HepG2 (cell line): ENCODE measurements at regions not wholly inside any gene's neighbourhood (a gene's known extent, or its start where the extent isn't known, plus 50 kb on each side); places are given as distances from the start of the nearest gene placed in this dataset.

Experiments
- BCLAF1 ChIP-seq: fragments of 450-650 bp; IDR thresholded peaks from 2 replicates; pipeline ENCODE4 v1.6.1; 2017; ENCODE audit warnings: mild to moderate bottlenecking
- SAP130 ChIP-seq: IDR thresholded peaks from 2 replicates; pipeline ENCODE4 v1.6.1; 2016; ENCODE audit warnings: low read depth
- SP2 ChIP-seq: sonication (generic); formaldehyde crosslinking; IDR thresholded peaks from 2 replicates; pipeline ENCODE4 v1.5.1; 2020; ENCODE audit warnings: mild to moderate bottlenecking, missing genetic modification reagents
- SUZ12 ChIP-seq: fragments of 150-350 bp; IDR thresholded peaks from 2 replicates; pipeline ENCODE4 v1.6.1; 2014; ENCODE audit warnings: low read depth, low read length
- ZKSCAN1 ChIP-seq: fragments of 150-350 bp; IDR thresholded peaks from 2 replicates; pipeline ENCODE4 v1.6.1; 2014; ENCODE audit warnings: low read length
- ZNF552 ChIP-seq: sonication (generic); formaldehyde crosslinking; IDR thresholded peaks from 2 replicates; pipeline ENCODE4 v1.9.0; 2022; ENCODE audit warnings: missing genetic modification reagents, mild to moderate bottlenecking, borderline replicate concordance
- ZNF598 ChIP-seq: sonication (generic); formaldehyde crosslinking; IDR thresholded peaks from 2 replicates; pipeline ENCODE4 v1.5.1; 2020; ENCODE audit warnings: mild to moderate bottlenecking, missing genetic modification reagents, borderline replicate concordance
- ZNF749 ChIP-seq: sonication (generic); formaldehyde crosslinking; IDR thresholded peaks from 2 replicates; pipeline ENCODE4 v1.8.0; 2022; ENCODE audit warnings: mild to moderate bottlenecking, missing genetic modification reagents, moderate library complexity, borderline replicate concordance
- TF ChIP-seq, protein P1 (sequence below): IDR thresholded peaks from 2 replicates; pipeline ENCODE4 v1.6.1; 2016; ENCODE audit warnings: low read depth

DNA sequence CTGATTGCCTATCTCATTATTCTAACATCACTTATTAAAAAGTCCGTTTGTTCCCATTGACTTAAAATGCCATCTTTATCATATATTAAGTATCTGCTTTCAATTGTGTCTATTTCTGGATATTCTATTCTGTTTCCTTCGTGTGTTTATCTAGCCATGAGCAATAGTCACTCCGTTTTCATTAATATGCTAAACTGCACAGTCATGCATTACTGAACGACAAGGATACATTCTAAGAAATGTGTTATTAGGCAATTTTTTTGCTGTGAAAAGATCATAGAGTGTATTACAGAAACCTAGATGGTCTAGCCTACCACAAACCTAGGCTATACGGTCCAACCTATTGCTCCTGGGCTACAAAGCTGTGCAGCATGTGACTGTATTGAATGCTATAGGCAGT lies 482.9 kb downstream of the IRX1 start:
- TF ChIP-seq ZNF749 (no peak), SAP130 (CRISPR knock-in tag) (no peak), ZNF552 (no peak), BCLAF1 (no peak), SP2 (CRISPR knock-in tag) (no peak), SUZ12 (no peak), ZNF598 (CRISPR knock-in tag) (no peak), ZKSCAN1 (no peak)
- TF ChIP-seq, protein P1, sequence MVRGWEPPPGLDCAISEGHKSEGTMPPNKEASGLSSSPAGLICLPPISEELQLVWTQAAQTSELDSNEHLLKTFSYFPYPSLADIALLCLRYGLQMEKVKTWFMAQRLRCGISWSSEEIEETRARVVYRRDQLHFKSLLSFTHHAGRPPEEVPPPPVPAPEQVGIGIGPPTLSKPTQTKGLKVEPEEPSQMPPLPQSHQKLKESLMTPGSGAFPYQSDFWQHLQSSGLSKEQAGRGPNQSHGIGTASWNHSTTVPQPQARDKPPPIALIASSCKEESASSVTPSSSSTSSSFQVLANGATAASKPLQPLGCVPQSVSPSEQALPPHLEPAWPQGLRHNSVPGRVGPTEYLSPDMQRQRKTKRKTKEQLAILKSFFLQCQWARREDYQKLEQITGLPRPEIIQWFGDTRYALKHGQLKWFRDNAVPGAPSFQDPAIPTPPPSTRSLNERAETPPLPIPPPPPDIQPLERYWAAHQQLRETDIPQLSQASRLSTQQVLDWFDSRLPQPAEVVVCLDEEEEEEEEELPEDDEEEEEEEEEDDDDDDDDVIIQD (CRISPR knock-in tag), result no peak
